ENCODE measurements at regions not wholly inside any gene's neighbourhood (a gene's known extent, or its start where the extent isn't known, plus 50 kb on each side); places are given as distances from the start of the nearest gene placed in this dataset.

GRCh38 chr14:22039938-22040780 is 366.5 kb upstream of the OR4E1 start:
- no peak for TF ChIP-seq CTCF (IDR thresholded peaks at IDR 0.05; ENCODE audit: low read depth, low read length, missing input control)
- no peak for TF ChIP-seq TAF1 (conservative IDR thresholded peaks at IDR 0.05)
- TF ChIP-seq REST (IDR thresholded peaks at IDR 0.05): no peak
- TF ChIP-seq HNF4A (conservative IDR thresholded peaks at IDR 0.05): no peak
- TF ChIP-seq GABPA (IDR thresholded peaks at IDR 0.05 in 1 of 2, conservative IDR thresholded peaks at IDR 0.05 in 1 of 2): no peak
- no peak for TF ChIP-seq ZBTB33 (IDR thresholded peaks at IDR 0.05)
- TF ChIP-seq JUND (IDR thresholded peaks at IDR 0.05): no peak

Data from liver (tissue), 3 donors.